Right ventricle myocardium inferior (tissue), 1 donor: ENCODE measurements at regions not wholly inside any gene's neighbourhood (a gene's known extent, or its start where the extent isn't known, plus 50 kb on each side); places are given as distances from the start of the nearest gene placed in this dataset.

Experiments used
- ATAC-seq: fragments of 200-7000 bp; cut with Tn5 transposase; one replicate; pipeline ENCODE4 v1.9.1; 2020; ENCODE audit warnings: mild to moderate bottlenecking, moderate library complexity
- DNase-seq: peaks from one replicate; pipeline ENCODE4 v3.0.0; 2021; ENCODE audit errors: missing footprints
- intact Hi-C: fragments of 100-400 bp; cut with DNase I; formaldehyde crosslinking; loops from one replicate; pipeline ENCODE4 v1.11.0; 2022
- donor health status: DM: no; HTN: yes; CAD: no; lungs with severe emphysema.

DNA sequence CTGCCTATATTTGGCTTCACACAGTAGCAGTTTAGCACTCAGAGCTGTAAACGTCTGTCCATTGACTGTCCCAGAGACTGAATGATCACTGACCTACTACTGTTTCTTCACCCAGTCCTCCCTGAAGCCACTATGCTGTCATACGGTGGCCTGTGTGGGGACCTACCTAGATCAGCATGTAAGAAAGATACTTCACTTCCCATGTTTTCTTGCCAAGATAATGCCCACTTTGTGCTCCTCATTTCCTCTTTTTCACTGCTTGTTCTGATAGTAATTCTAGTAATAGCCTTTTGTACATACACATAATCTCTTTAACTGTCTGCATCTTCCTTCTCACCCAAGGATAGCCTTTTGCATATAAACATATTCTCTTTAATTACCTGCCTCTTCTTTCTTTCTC lies 109.9 kb upstream of the TIAM2 start:
- intact Hi-C loops: no loop called here
- ATAC-seq (no peak), DNase-seq (no peak)

GRCh38 chr6:154886016-154886415 lies 109.1 kb upstream of the TIAM2 start:
- DNase-seq (no peak), ATAC-seq (no peak)
- intact Hi-C loops: no loop called here

DNA sequence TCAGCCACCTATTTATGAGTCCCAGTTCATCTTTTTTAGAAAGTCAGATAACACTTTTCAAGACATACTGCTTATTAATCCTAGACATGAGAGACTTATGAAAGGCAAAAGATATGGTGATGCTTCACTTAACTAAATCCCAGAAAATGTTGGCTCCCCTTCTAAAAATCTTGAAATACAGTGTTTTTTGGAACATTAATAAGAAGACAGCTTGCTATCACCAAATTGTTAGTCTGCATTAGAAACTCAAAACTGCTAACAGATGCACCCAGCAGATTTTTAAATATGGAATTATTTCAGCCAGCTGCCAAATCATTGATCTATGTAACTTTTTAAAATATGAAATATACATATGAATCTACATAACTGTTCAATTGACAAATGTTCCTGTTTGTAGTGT lies 108.6 kb upstream of the TIAM2 start:
- no peak for ATAC-seq
- no peak for DNase-seq
- intact Hi-C loops: no loop called here

DNA sequence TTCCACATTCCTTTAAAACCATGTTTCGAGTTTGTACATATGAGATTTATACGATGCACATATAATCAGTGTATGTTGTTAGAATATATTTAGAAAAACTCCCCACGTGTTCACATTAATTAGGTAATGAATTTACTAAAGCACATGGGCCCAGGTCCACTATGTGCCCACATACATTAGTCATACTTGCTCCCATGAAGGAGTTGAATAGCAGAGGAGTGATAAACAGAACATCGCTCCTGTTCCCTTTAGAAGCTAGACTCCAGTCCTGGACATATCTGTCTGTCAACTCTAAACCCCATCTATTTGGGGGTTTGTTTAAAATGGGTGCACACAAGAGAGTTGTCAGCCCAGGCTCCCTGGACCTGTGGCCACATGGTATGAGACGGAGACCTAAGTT lies 108.1 kb upstream of the TIAM2 start:
- ATAC-seq: no peak
- no peak for DNase-seq
- intact Hi-C loops: no loop called here

DNA sequence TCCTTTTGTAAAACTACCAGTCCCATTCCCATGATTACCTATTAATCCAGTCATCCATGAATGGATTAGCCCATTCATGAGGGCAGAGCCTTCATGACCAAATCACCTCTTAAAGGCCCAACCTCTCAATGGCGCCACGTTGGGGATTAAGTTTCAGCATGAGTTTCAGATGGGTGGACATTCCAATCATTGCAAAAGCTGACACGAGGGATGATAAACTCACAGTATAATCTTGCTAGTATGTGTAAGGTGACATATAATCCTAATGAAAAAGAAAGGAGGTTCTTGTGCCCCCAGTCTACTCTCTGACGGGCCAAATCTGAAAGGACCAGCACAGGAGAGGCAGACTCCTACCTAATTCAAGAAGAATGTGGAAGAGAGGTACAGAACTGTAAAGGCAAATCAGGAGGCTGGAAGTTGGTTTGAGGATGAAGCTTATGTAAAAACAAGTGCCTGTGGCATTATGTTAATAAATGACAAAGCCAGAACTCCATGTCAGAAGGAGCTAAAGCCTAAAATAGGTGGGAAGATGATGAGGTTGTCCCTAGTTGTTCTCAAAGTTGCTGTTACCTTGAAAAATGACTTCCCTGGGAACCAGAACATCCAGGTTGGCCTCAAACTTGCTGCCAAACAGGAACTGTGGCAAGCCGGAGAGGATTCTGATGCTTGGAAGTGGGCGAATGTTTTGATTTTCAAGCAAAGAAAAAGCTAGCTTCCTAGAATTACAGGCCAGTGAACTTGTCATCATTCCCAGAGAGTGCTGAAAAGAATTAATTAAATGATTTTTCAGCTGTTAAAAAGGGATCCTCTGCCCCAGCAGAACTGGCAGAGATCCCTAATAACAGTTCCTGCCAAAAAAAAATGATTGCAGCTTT lies 106.5 kb upstream of the TIAM2 start:
- DNase-seq (no peak), ATAC-seq (no peak)
- intact Hi-C loops: no loop called here

GRCh38 chr6:154890874-154891273 lies 104.2 kb upstream of the TIAM2 start:
- ATAC-seq: no peak
- intact Hi-C loops: no loop called here

GRCh38 chr6:154891901-154892300 lies 103.2 kb upstream of the TIAM2 start:
- intact Hi-C loops: no loop called here
- no peak for ATAC-seq
- DNase-seq: no peak

More at GRCh38 chr6:154890874-154891273, 104.2 kb upstream of the TIAM2 start:
- DNase-seq: no peak

DNA sequence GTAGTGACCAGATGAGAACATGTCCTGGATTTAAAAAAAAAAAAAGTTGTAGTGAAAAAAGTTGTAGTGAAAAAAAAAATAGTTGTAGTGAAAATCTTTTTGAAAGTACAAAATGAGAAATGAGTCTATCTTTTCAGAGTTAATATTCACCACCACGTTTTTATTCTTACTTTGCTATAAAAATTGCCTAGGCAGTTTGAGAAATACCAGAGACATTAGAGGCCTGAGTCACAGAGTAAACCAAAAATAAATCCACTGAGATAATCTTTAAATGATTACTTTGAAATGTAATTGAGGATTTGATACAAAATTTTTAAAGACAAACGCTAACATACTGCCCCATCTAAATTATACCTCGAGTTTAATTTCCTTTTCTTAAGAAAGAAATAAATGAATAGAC lies 101.2 kb upstream of the TIAM2 start:
- ATAC-seq (no peak), DNase-seq (no peak)
- intact Hi-C loops: no loop called here

- DNase-seq (no peak), ATAC-seq (no peak)
- intact Hi-C loops: no loop called here
Measured at GRCh38 chr6:154894902-154895301, 100.2 kb upstream of the TIAM2 start.

DNA sequence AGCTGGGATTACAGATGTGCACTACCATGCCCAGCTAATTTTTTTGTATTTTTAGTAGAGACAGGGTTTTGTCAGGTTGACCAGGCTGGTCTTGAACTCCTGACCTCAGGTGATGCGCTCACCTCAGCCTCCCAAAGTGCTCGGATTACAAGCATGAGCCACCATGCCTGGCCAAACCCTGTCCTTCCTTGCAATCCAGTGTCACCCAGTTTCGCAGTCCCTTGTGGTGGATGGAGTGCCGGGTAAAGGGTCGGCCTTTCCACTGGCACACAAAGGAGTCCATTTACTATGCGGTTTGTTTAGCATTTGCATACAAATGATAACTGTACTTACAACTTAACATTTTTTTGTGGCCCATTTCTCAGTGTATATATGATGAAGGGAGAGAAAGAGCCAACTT lies 99.3 kb upstream of the TIAM2 start:
- ATAC-seq (no peak), DNase-seq (no peak)
- intact Hi-C loops: no loop called here

GRCh38 chr6:154898821-154899220 lies 96.3 kb upstream of the TIAM2 start:
- ATAC-seq (no peak), DNase-seq (no peak)
- intact Hi-C loops: no loop called here

DNA sequence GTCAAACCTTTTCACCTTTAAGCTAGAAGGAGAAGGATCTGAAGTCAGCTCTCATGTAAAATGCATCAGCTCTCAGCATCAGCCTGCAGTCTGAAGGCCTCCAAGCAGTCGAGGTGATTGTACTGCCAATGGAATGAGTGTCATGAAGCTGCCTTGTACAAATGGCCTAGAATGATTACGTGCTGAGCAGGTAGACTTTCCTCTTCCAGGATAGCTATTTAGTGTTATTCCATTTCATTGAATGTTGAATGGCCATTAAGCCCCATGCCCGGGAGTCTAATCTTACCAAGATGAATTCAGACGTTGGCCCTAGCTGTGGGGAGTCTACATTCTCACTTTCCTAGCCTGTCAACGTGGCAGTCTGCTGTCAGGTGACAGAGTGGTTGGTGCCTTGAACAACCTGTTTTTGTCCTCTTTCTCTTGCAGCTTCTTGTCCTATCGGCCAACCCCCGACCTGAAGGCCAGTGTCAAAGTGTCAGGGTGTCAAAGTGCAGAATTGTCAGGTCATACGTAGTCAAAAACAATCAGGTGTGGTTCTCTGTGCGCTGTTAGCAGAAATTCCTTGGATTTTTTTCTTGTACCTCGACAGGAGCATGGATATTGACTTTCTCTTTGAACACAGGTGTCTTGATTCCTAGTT lies 95.2 kb upstream of the TIAM2 start:
- intact Hi-C loops: no loop called here
- no peak for ATAC-seq
- no peak for DNase-seq

DNA sequence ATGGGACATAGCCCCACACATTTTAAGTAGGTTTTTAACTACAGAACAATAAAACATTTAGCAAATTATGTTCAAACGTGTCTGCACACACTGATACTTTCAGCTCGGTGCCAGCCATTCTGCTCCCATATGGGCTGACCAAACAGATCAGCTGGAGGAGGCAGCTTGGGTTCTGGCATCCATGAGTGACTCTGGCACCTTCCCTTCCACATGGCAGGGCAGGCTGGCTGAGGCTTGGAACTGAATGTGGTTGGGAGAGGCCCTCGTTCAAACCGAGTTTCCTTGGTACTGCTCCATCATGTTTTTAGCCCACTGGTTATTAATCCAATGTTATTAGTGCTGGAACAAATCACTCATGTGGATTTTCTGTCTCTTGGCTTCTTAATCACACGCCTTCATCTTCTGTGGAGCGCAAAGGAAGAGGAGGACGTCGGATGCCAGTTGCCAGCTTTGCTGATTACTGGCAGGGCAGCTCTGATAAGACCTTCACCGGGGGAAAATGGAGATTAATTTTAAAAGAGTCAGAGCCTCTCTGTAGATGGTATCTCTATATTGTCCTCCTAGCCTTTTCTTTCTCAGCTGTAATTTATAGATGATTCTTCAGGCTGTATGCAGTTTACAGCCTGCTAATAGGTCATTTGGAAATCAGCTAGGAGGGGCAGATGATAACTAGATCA lies 93.1 kb upstream of the TIAM2 start:
- intact Hi-C loops: no loop called here
- ATAC-seq (no peak), DNase-seq (no peak)

DNA sequence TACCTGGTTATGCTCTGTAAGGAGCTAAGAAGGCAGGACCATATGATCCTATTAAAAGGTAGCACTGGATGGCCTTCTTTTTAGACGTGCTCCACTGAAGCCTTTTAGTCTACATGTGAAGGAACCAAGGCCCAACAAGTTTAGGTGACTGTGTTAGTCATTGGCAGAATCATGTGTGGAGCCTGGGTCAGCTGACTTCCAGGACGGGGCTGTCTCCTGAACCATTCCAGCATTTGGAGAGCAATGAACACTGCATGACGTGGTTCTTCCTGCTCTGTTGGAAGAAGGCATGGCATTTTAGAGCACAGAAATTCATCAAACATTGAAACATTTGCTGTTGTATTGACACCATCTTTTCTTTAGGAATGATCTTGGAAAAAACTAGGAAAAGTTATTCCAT lies 87.8 kb upstream of the TIAM2 start:
- no peak for DNase-seq
- intact Hi-C loops: no loop called here
- ATAC-seq: no peak

GRCh38 chr6:154908723-154909122 lies 86.4 kb upstream of the TIAM2 start:
- ATAC-seq: no peak
- DNase-seq: no peak
- intact Hi-C loops: no loop called here

GRCh38 chr6:154909311-154909710 lies 85.8 kb upstream of the TIAM2 start:
- ATAC-seq (no peak), DNase-seq (no peak)
- intact Hi-C loops: no loop called here

DNA sequence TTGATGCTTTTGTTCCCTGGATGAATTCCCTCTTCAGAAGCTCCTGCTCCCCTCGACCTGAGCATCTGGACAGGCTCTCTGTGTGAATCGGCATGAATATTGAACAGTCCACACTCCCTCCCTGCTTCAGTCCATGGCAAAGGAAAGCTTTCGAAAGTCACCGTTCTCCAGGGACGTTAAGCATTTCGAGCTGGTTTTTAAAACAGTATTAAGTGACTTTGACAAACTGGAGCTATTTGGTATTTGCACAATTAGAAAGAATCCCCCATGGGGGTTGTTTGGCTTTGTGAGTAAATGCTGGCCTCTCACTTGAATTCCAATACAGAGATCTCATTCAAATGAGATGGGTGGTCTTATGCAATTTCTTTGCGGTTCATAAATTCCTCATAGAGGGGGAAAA lies 85.3 kb upstream of the TIAM2 start:
- intact Hi-C loops: no loop called here
- ATAC-seq (no peak), DNase-seq (no peak)

DNA sequence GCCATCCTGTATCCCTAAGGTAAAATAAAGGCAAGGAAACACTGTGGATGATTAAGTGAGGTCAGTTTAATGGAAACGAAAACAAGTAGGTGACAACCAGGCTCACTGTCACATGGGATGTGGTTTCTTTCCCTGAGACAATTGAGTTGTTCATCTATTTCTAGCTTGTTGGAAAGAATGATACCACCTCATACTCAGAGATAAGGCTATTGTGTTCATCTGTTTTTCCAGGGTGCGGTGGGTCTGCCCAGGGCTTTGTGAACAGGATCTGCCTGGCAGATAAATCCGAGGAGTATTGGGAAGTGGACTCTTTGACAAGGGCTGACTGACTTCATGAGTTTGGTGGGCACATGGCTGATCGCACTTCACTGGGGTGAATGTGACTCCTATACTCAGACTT lies 80.8 kb upstream of the TIAM2 start:
- ATAC-seq (no peak), DNase-seq (no peak)
- intact Hi-C loops: no loop called here

DNA sequence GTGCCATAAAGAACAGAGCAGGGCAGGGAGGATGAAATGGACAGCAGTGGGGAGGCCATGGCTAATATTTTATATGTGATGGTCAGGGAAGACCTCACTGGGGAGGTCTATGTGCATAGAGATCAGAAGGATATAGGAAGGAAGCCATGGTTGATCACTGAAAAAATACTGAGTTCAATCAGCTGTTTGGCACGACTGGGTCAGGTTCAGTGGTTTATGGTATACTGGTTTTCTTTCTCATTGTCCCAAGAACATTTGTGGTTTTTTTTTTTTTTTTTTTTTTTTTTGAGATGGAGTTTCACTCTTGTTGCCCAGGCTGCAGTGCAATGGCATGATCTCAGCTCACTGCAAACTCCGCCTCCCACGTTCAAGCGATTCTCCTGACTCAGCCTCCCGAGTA lies 78.3 kb upstream of the TIAM2 start:
- no peak for DNase-seq
- no peak for ATAC-seq
- intact Hi-C loops: no loop called here

- DNase-seq (no peak), ATAC-seq (no peak)
- intact Hi-C loops: no loop called here
Measured at GRCh38 chr6:154917941-154918340, 77.2 kb upstream of the TIAM2 start.
